ENCODE measurements at regions not wholly inside any gene's neighbourhood (a gene's known extent, or its start where the extent isn't known, plus 50 kb on each side); places are given as distances from the start of the nearest gene placed in this dataset.

- TF ChIP-seq CTCF (IDR thresholded peaks at IDR 0.05; ENCODE audit: control extremely low read depth in 1 of 3, insufficient read depth in 1 of 3, low read depth in 1 of 3, low read length in 3 of 3) (no peak), ASH2L (IDR thresholded peaks at IDR 0.05; ENCODE audit: low read length) (no peak), CBX8 (IDR thresholded peaks at IDR 0.05; ENCODE audit: borderline replicate concordance, low read depth, low read length) (no peak), EZH2 (IDR thresholded peaks at IDR 0.05; ENCODE audit: low read depth, low read length, severe bottlenecking) (no peak), SP1 (IDR thresholded peaks at IDR 0.05; ENCODE audit: low read depth, low read length) (no peak), SUZ12 (IDR thresholded peaks at IDR 0.05; ENCODE audit: low read length) (no peak)
Measured at GRCh38 chr9:89657295-89657694, 52.5 kb downstream of the GADD45G start.

Data from H1 (cell line).